ENCODE measurements at regions not wholly inside any gene's neighbourhood (a gene's known extent, or its start where the extent isn't known, plus 50 kb on each side); places are given as distances from the start of the nearest gene placed in this dataset.

- TF ChIP-seq CTCF (optimal IDR thresholded peaks at IDR 0.05 in 1 of 3, IDR thresholded peaks at IDR 0.05 in 1 of 3, conservative IDR thresholded peaks at IDR 0.05 in 1 of 3; ENCODE audit: extremely low read depth in 1 of 3, insufficient read depth in 2 of 3, low read length in 3 of 3) (no peak), EZH2 (IDR thresholded peaks at IDR 0.05; ENCODE audit: low read length) (no peak)
These were observed 750.4 kb downstream of the QKI start for GRCh38 chr6:164164876-164165275.

All from keratinocyte (primary cell).